Thoracic aorta (tissue), 2 donors: ENCODE measurements at regions not wholly inside any gene's neighbourhood (a gene's known extent, or its start where the extent isn't known, plus 50 kb on each side); places are given as distances from the start of the nearest gene placed in this dataset.

Experiments used
- ATAC-seq: fragments of 150-250 bp; one replicate; pipeline ENCODE4 v1.8.0; 2017; ENCODE audit warnings: low read depth; ENCODE audit not compliant: insufficient number of reproducible peaks, low FRiP score
- DNase-seq: peaks from one replicate; pipeline ENCODE4 v3.0.0-alpha.2; 2020; ENCODE audit warnings: low spot score
- H3K27ac ChIP-seq, 2 donors: fragments of 200-600 bp; sonication (generic); 1 replicate in 1 of 2; 2 replicates in 1 of 2; pipeline ENCODE4 v1.5.1; 2016; ENCODE audit warnings: mild to moderate bottlenecking in 2 of 2, moderate library complexity in 2 of 2
- H3K27me3 ChIP-seq: fragments of 200-600 bp; sonication (generic); replicated peaks from 2 replicates; pipeline ENCODE4 v1.6.0; 2016; ENCODE audit warnings: mild to moderate bottlenecking; ENCODE audit not compliant: insufficient read depth
- H3K36me3 ChIP-seq: fragments of 200-600 bp; sonication (generic); one replicate; pipeline ENCODE4 v1.5.1; 2016
- H3K4me1 ChIP-seq, 2 donors: fragments of 200-600 bp; sonication (generic); 1 replicate in 1 of 2; 2 replicates in 1 of 2; pipeline versions ENCODE4 v1.5.1 to v1.6.0; 2016; ENCODE audit warnings: low read depth in 2 of 2, mild to moderate bottlenecking in 1 of 2; ENCODE audit not compliant: control insufficient read depth in 1 of 2
- H3K4me3 ChIP-seq: fragments of 200-600 bp; sonication (generic); 2 replicates; pipeline ENCODE4 v1.5.1; 2016; ENCODE audit warnings: mild to moderate bottlenecking
- H3K9me3 ChIP-seq: fragments of 200-600 bp; sonication (generic); 2 replicates; pipeline ENCODE4 v1.5.1; 2016
- TF ChIP-seq, protein P1 (sequence below): fragments of 200-600 bp; sonication (generic); IDR thresholded peaks from one replicate; pipeline ENCODE4 v1.5.1; 2019; ENCODE audit warnings: antibody characterized with exemption

DNA sequence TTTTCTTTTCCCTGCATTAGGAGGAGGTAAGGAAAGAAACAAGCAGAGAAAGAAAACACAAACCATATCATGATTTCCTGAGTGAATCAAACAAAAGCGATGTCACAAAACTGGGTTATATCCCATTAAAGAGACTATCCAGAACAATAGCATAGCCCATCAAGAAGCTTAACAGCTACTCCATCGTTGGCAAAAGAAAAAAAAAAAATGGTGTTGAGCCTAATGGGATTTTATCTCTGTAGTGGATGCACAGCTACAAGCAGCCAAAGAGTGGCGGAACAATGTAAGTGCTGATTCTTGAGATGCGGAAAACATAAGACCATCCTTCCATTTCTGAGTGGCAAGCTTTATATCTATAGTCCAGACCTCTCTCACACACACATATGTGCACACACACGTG is 106.2 kb upstream of the NRSN1 start:
- DNase-seq (no peak), ATAC-seq (no peak)
- Histone ChIP-seq H3K4me3 (no peak overlapping the region), H3K9me3 (no peaks in the 10 kb centered on the region), H3K27ac (no peak overlapping the region), H3K4me1 (no peaks in the 10 kb centered on the region), H3K27me3 (no peaks in the 10 kb centered on the region), H3K36me3 (no peaks in the 10 kb centered on the region)
- TF ChIP-seq, protein P1, sequence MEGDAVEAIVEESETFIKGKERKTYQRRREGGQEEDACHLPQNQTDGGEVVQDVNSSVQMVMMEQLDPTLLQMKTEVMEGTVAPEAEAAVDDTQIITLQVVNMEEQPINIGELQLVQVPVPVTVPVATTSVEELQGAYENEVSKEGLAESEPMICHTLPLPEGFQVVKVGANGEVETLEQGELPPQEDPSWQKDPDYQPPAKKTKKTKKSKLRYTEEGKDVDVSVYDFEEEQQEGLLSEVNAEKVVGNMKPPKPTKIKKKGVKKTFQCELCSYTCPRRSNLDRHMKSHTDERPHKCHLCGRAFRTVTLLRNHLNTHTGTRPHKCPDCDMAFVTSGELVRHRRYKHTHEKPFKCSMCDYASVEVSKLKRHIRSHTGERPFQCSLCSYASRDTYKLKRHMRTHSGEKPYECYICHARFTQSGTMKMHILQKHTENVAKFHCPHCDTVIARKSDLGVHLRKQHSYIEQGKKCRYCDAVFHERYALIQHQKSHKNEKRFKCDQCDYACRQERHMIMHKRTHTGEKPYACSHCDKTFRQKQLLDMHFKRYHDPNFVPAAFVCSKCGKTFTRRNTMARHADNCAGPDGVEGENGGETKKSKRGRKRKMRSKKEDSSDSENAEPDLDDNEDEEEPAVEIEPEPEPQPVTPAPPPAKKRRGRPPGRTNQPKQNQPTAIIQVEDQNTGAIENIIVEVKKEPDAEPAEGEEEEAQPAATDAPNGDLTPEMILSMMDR: no peak

DNA sequence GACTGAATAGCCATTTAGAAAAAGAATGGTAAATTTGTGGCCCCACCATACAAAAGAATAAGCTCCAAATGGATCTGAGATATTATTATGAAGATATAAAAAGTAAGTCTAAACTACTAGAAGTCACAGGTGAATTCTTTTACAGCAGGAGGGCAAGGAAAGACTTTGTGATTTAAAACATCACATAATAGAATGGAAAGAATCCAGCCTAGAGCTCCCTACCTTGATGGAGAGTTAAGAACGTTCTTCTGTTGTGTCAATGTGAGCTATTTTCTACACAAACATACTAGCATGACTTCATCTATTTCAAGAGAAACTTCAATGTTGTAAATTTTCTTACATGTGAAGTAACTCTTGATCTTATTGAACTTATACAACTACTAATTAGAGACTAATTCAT is 100.0 kb upstream of the NRSN1 start:
- no peak for ATAC-seq
- H3K4me1 ChIP-seq: no peaks in the 10 kb centered on the region
- no peak overlapping the region for H3K4me3 ChIP-seq
- no peaks in the 10 kb centered on the region for H3K9me3 ChIP-seq
- no peak for DNase-seq
- H3K27ac ChIP-seq: no peak overlapping the region
- no peaks in the 10 kb centered on the region for H3K27me3 ChIP-seq
- H3K36me3 ChIP-seq: no peaks in the 10 kb centered on the region
- TF ChIP-seq, protein P1: no peak

DNA sequence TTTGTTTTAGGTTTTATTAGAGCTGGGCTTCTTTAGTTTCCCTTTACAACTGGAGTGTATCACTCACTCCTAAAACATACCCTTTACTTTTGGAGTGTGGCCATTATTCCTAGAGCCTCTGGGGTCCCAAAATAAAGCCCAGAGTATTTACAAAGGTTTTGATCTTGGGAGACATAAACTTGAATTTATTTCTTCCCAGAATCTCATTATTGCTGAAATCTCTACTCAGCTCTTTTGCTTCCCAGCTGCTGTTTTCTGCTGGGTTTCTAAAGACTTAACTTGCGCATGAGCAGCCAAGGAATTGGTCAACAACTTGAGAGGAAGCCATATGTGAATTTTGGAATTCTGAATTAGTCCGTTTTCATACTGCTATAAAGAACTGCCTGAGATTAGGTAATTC is 94.5 kb upstream of the NRSN1 start:
- TF ChIP-seq, protein P1: no peak
- Histone ChIP-seq H3K4me1 (no peaks in the 10 kb centered on the region), H3K4me3 (no peak overlapping the region), H3K9me3 (no peaks in the 10 kb centered on the region), H3K27me3 (no peaks in the 10 kb centered on the region), H3K27ac (no peak overlapping the region), H3K36me3 (no peaks in the 10 kb centered on the region)
- ATAC-seq (no peak), DNase-seq (no peak)

DNA sequence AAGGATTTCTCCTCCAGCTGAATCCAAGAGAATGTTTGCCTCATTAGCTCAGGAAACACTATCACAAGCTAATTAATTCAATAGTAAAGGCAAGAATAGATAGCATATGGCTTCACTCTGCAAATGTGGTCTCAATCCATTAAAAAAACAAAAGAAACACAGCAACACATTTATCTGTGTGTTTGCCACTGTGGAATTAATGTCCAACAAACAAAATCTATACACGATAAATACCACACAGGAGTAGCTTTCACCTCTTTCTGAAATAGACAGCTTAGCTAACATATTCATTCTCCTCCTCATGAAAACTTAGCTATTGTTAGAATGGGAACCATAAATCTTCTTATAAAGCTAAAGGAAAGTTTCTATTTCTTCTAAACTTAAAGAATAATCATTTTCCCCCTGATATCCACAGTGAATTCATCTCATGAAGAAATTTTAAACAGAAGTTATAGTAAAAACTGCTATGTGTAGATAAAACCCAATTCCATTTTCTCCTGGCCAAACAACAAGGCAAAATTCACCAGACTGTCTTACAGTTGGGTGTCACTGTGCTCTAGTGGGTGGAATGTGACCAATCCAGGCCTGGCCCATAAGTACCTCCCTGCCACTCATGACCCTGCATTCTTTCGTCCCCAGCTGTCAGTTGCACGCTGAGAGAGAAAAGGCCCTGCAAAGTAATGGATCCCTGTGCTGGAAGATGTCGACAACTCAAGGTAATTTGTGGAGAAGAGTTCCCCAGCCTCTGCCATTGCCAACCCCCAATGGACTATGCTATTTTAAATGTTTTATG is 92.9 kb upstream of the NRSN1 start:
- no peak for ATAC-seq

DNA sequence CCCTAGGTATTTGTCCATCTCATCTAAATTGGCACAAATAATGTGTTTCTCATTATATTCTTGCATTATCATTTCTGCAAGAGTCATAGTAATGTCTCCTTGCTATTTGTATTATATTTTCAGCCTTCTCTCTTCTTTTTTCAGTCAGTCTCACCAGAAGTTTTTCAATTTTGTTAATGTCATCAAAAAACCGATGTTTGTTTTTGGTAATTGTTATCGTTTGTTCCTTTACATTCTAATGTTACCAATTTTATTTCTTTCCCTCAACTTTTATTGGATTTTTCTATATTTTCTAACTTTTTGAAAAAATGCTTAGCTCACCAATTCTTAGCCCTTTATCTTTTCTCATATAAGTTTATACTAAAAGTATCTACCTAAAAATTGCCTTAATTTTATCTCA is 82.2 kb upstream of the NRSN1 start:
- no peak for DNase-seq
- no peaks in the 10 kb centered on the region for H3K27me3 ChIP-seq
- H3K36me3 ChIP-seq: no peaks in the 10 kb centered on the region
- no peak overlapping the region for H3K4me3 ChIP-seq
- TF ChIP-seq, protein P1: no peak
- no peak overlapping the region for H3K27ac ChIP-seq
- H3K4me1 ChIP-seq: no peaks in the 10 kb centered on the region
- H3K9me3 ChIP-seq: peaks cover 3% of the 10 kb centered on the region
- ATAC-seq: no peak

More for the DNA sequence above, 92.9 kb upstream of the NRSN1 start:
- Histone ChIP-seq H3K36me3 (no peaks in the 10 kb centered on the region), H3K27ac (no peak overlapping the region), H3K4me1 (no peaks in the 10 kb centered on the region), H3K4me3 (no peak overlapping the region), H3K27me3 (no peaks in the 10 kb centered on the region), H3K9me3 (no peaks in the 10 kb centered on the region)
- TF ChIP-seq, protein P1: no peak
- DNase-seq: no peak
